ENCODE measurements at regions not wholly inside any gene's neighbourhood (a gene's known extent, or its start where the extent isn't known, plus 50 kb on each side); places are given as distances from the start of the nearest gene placed in this dataset.

DNA sequence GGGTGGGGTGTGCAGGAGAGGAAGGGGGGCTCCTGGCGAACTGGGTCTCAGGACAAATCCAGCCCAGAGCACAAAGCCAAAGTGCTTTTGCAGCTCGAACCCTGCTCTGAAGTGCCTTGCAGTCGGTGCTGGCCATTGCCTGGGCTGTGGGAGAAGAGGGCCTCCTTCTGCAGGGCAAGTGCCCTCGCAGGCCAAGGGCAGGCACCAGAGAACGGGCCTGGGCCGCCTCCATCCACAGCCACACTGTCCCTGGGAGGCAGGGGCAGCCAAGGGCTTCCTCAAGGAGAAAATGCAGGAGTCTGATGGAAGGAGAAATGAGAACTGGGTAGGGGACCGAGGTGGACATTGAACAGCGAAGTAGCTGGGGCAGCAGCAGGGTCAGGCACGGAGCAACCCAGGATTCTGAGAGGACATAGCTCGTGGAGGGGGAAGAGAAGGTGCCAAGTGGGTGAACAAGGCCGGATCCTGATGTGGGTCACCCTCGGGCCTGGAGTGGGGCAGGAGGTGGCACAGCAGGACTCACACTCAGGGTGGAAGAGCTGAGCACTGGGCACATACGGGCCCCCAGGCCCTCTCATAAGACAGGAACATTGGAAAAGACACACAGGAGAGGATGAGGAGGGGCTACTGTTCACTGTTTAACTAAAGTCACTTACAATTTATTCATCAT is 312.8 kb upstream of the SALL3 start:
- DNase-seq = no peak

DNA sequence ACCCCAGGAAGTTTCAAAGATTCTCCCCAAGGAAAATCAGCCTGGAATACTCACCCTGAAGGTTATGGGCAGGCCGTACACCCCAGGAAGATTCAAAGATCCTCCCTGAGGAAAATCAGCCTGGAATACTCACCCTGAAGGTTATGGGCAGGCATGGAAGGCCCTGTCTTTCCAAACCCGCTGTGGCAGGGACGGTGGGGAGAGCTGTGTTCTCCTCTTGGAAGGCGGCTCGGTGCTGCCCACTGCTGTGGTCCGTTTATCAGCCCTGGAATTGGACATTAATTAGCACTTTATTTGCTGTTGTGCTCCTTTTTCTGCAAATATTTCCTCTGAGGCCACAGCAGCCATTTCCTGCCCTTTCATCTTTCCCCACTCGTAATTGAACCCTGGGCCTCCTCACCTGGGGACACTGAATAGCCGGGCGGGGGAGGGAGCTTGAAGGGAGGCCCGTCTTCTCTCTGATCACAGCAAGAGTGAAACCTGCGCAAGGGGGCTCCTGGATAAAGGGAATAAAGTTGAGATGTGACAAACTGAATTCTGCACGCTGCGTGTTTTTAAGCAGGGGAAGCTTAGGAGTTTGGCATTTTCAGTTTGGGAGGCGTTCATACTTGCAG is 308.7 kb upstream of the SALL3 start:
- DNase-seq = no peak

DNA sequence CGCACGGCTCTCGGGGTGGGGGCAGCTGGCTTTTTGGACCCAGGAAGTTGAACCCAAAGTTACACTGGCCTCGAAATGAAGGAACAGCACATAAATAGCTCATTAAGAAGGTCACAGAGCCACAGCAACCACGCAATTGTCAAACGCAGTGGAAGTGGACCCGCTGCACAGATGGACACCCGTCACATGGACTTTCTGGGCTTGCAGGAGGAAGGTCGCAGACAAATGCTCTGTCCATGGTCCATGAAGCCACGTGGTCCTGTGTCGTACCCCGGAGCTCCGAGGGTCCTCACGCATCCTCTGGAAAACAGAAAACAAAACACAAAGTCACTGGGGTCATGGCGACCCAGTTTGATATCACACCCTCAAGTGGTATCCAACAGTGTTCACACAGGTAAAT is 308.1 kb upstream of the SALL3 start:
- DNase-seq = no peak

DNA sequence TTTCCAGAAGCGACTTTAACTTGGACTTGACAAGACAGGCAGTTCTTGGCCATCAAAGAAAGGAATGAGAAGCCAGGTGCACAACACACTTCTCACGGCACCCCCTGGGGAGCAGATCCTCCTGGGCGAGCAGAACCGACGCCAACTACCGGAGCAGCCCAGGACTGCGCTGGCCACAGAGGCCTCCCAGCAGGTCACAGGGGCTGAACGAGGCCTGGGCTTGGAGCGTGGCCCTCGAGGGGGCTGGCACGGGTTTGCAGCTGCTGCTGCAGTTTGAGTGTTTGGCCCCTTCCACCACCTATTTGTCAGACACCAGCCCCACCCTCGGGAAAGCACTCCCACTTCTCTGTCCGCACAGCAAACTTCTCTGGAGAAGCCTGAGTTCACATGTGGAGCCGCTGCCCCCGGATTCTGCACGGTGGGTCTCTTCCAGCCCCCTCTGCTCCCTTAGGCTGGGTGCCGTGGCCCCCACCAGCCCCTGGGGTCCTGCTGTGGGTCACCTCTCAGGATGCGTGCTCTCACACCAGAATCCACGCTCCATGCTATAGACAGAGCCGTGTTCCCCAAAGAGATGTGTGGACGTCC is 306.7 kb upstream of the SALL3 start:
- DNase-seq = no peak

DNA sequence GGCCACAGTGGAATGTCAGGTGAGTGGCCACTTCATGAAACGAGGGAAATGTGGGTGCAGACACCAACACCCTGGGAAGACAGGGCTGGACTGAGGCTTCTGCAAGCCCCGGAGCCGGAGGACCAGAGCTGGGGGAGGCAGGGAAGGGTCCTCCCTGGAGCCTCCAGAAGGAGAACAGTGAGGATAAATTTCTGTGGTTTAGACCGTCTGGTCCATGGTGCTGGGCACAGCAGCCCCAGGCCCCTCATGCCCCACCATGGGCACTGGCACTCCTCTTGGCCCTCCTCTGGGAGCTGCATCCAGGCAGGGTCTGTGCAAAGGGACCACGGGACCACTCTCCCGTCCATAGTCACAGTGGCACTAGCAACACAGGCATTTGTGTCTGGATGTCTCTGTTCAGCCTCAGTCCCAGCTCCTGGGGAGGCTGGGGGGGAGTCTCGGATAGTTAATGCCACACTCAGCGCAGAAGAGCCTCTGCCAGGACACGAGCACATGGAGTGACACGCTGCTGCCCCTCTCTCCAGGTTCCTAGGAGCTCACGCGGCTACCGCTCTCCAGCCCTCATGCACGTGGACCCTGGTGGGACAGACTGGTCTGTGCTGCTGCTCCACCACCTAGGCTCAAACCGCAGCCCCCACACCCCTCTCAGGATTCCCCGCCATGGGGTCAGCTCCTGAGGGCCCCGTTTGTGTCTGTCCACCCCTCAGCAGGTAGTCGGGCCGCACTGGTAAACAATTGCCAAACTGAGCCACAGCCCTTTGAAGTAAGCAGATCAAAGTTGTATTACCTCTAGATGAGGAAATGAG is 305.9 kb upstream of the SALL3 start:
- DNase-seq = no peak

DNA sequence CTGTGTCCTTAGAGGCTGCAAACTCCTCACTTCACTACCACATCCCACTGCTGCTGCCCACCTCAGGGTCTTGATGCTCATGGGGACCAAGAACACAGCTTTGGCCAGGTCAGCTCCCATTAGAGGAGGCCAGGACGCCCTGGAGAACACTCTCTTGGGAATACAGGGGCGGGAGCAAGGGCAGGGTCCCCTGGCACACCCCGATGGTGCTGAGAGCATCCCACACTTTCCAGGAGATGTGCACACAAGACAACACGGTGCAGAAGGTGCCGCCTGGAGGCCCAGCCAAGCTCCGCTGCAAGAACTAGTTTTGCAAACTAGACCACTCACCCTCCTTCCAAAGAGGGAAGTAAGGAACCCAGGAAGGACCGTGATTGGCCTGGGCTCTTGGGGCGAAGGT is 304.4 kb upstream of the SALL3 start:
- DNase-seq = no peak

DNA sequence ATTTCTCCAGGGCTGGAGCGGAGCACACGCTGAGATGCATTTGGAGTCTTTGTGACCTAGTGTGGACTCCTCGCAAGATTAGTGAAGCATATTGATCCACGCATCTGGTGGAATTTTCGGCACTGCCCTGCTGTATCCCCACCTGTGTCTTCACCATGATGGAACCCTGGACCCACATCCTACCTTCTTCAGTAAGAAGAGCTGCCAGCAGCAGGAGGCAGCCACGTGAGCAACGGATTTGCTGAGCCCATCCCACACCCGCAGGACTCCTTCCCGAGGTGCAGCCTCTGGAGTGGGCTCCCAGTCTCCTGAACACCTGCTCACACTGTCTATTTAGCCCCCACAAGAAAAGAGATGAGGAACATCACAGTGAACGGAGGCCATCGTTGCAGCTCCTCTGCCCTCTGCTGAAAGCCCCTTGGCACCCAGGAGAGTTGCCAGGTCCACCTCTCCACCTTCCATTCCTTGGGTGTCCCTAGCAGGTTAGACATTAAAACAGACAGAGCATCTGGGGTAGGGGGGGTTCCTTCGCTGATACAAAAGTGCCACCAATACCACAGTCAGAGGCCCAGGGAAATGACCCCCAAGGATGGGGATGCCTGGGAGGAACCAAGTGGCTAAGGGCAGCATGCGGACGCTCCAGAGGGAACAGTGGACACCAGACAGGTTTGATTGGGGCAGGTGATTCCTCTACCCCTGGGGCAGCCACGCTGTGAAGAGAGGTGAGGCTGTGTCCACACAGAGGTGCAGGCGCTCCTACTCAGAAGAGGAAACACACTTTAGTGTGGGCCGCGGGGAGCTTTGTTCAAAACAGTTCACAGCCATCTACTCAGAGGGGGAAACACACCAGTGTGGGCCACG is 302.8 kb upstream of the SALL3 start:
- DNase-seq = no peak

DNA sequence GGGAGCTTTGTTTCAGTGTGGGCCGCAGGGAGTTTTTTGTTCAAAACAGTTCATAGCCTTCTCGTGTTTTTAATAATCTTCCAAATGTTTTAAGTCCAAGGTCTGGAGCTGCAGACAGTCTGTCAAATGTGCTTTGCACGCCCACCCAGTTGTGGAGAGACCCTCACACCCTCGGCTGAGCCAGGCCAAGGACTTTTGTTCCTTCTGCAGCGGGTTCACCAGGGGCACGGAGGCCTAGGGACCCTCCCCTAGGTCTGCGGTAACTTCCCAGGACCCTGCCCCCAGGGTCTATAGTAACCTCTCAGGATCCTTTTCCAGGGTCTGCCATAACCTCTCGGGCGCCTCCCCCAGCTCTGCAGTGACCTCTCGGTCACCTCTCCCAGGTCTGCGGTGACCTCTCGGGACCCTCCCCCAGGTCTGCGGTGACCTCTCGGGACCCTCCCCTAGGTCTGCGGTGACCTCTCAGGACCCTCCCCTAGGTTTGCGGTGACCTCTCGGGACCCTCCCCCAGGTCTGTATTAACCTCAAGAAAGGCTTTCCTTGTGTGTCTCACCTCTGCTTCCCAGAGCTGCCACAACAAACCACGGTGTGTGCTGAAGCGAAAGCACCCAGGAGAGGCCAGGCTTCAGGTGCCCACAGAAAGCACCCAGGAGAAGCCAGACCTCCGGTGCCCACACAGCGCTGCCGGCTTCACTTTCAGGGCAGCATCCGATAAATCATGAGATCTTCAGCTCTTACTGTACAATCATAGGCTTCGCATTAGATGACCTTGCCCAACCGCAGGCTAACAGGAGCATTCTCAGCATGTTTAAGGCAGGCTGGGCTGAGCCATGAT is 301.9 kb upstream of the SALL3 start:
- no peak for DNase-seq

DNA sequence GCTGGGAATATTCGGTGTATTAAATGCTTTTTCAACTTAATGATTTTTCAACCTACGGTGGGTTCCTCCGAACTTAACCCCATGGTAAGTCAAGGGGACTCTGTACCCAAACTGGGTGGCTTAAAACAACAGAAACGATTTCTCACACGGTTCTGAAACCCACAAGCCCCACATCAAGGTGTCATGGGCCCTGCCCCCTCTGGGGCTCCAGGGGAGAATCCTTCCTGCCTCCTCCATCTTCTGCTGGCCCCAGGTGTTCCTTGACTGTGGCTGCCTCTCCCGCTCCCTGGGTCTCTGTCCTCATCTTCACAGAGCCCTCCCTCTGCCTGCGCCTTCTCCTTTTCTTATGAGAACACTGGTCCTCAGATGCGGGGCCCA is 301.3 kb upstream of the SALL3 start:
- no peak for DNase-seq

DNA sequence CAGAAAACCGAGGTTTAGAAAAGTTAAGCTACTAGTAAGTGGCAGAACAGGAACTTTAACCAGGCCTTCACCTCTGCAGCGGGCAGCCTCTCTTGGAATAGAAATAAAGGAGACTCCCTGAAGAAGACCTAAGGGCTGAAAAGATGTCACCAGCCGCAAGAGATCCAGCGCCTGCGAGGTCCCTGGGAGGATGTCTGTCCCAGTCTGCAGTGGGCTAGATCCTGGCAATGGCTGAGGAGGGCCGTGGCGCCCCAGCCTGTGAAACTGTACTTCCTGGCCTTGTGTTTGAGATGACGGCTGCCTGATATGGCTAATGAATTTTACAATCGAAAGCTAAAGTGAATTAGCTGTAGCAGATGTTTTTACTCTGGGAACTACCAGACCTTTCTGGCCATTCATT is 300.6 kb upstream of the SALL3 start:
- DNase-seq = no peak

DNA sequence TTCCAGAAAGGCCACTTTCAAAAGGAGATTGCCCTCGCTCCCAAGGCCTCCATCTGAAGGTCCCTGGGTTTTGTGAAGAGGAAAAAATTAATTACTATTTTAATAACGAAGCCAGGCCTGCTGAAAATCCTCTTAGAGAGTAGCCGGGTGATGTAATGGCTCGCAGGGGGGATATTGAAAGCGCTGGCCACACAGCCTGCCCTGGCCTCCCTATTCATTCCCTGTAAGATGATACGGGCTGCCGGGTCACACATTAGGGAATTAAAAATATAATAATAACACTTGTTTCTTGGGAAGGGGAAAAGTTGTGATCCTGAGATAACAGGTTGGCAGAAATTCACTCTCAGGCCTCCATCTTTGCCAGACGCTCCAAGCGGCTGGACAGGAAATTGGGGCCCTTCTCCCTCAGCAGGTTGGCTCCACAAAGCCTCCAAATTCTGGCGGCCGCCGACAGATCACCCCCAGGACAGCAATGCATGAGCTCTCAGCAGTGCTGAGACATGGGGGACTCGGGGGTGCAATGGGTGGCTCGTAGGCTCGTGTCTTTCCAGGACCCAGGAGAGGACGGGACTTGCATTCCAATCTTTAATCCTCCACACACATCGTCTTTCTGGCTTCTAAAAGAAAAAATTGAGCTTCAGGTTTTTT is 299.9 kb upstream of the SALL3 start:
- no peak for DNase-seq

DNA sequence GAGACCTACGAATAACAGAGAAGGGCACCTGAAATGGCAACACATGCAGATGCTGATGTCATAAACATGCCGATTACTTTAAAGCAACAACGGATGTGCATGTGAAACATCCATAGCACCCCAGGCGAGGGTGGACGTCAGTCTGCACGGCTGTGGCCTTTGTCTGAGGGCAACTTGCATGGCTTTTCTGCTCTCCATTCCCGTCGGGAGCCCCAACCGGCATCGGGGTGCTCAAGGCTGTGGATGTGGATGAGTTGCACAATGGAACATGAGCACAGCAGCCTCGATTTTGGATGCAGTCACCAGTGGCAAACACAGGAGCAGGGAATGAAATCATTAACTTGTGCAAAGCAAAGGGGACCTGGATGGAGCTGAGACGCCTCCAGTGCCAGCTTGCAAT is 298.2 kb upstream of the SALL3 start:
- no peak for DNase-seq

DNA sequence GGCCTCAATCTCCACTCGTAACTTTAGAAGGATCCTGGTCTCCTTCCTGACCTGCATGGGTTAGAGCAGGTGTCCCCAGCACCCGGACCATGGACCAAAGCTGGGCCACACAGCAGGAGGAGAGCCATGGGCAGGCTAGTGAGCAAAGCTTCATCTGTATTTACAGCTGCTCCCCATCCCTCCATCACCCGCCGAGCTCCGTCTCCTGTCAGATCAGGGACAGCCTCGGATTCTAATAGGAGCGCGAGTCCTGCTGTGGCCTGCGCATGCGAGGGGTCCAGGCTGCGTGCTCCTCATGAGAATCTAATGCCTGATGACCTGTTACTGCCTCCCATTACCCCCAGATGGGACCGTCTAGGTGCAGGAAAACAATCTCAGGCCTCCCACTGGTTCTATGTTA is 297.7 kb upstream of the SALL3 start:
- DNase-seq = no peak

DNA sequence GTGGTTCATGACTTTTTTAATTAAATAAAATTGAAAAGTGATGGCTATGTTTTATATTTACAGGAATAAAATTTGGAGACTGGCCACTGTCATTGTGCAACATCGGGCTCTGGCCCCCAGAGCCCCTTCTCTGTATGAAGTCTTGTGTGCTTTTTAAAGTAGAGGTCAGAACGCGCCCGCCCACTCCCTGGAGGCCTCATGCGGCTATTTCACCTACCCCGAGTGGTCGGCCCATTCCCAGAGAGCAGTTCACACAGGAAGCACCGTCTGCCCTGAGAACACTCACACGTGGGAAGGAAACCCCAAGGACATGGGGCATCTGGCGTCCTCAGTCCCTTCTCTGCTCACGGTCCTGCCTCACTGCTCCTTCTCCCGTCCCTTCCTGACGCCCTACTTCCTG is 296.9 kb upstream of the SALL3 start:
- no peak for DNase-seq

DNA sequence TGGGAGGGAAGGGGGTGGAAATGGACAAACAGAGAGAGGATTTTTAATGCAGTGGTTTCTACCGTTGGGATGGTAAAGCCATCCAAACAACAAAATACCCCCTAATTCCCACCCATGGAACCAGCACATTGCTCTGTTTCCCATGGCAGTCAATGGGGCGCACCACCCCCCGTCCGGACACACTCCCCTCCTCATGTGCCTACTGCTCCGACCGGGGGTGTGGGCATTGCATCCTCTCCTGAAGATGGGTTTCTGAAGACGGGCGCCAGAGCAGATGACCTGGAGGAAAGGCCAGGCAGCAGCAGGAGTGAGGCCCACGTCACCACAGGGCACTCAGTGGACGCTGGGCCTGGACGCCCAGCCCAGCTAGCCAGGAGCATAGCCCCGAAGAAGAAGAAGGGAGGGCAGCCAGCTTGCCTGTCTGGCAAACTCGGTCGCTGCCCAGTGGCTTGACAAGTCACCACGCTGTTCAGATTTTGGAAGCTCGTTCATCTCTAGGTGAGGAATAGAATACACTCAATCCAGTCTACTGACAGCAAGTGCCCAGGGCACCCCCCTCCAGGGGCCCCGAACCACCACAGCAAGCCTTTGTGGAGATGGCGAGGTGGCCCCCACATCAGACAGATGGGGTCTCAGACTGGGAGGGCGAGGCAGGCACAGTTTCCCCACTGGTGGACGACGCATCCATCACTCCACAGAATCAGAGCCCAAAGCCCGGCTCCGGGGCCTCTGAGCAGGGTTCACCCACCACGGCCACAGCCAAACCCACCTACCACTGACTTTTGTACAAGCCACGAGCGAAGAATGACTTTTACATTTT is 296.2 kb upstream of the SALL3 start:
- DNase-seq = no peak

DNA sequence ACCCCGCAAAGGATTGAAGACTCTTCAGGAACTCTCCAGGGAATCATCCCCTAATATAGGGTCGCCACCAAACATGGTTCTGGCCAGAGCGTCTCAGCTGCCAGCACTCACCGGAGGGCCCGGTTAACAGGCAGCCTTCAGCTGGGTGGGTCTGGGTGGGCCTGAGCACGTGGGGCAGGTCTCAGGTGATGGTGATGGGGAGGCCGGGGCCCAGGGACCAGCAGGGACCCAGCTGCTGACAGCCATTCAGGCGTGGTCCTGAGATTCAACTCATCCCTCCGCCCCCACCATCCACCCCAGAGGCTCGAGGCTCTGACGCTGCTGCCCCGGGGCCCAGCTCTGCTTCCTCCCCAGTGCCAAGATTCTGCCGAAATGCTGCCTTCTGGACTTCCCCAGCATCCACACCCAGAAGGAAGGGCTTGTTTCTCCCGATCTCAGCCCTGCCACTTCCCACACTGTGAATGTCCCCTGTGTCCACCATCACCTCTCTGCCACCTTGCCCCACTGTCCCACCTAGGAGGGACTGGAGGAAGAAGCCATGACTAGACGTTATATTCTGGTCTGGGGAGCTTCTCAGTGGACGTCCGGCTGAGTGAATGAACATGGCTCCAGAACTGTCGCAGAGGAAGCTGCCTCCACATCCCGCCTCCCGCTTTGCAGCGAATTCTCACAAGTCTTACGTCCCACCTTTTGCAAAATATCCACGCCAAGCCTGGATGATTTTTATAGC is 294.2 kb upstream of the SALL3 start:
- no peak for DNase-seq

DNA sequence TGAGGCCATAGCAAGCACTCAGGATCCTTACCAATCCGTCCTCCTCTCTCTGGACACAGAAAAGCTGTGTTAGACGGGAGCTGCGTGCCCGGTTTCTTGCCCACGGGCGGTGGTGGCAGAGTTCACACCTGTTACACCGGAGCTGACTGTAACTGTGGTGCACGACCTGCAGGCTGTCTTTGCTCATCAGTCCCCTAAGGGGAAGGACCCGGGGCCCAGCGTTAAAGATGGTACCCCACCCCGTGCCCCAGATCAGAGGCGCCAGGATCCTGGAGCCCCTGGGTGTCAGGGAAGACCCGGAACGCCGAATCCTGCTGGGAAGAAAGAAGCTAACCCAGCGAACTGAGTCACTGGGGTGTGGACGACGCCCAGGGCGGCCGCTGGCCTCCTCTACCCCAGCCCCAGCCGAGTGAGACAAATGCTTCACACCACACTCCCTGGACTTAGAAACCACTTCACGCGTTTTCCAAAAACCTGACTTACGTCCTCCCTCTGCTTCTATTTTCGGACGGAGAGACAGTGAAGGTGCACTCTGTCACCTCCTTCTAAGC is 293.6 kb upstream of the SALL3 start:
- no peak for DNase-seq

DNA sequence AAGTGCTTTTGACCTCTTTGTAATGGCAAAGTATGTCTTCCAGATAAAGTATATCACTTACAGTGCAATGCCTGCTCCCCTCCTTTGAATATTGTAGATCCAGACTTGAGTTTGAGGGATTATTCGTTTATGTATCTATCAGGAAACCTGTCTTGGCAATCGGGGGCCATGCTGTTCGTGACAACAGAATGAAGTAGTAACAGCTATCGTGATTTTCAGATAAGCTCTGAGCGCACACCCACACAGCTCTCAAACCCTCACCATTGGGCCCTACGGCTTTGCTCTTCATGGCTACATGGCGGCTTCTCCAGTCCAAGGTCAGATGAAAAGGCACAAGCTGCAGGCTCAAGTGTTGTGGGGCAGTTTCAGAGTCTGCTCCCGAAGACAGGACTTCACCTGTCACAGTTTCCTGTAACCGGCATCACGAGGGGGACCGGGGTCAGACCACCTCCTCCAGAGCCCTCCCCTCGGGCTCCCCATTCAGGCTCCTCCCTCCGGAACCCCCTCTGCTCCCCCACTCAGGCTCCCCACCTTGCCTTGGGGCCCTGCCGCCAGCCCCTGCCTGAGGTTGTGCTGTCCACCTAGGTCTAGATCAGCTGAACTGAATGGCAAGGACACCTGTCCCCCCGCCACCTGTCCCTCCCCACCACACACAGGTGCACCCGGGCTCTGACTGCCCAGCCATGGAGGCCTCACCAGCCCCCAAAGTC is 292.5 kb upstream of the SALL3 start:
- DNase-seq = no peak

DNA sequence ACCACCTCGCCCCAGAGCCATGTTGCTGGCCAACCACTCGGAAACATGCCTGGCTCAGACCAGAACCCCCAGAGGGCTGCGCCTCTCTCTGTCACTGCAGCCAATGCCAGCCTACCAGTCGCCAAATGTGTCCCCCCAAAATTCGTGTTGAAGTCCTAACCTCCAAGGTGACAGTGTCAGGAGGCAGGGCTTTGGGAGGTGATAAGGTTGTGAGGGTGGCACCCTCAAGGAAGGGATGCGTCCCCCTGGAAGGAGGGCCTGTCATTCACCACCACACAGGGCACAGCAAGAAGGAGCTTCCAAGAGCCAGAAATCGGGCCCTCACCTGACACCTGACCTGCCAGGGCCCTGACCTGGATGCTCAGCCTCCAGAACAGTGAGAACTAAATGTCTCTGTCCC is 291.9 kb upstream of the SALL3 start:
- no peak for DNase-seq

Data from DMS153 (cell line).